ENCODE measurements at regions not wholly inside any gene's neighbourhood (a gene's known extent, or its start where the extent isn't known, plus 50 kb on each side); places are given as distances from the start of the nearest gene placed in this dataset.

GRCh38 chr2:37570773-37571586 lies 100.5 kb downstream of the CDC42EP3 start:
- TF ChIP-seq POLR2AphosphoS5 (IDR thresholded peaks at IDR 0.05; ENCODE audit: borderline replicate concordance, low read depth, low read length) = no peak
- no peak for TF ChIP-seq EZH2 (IDR thresholded peaks at IDR 0.05)

All from SK-N-MC (cell line).